ENCODE measurements at regions not wholly inside any gene's neighbourhood (a gene's known extent, or its start where the extent isn't known, plus 50 kb on each side); places are given as distances from the start of the nearest gene placed in this dataset.

- TF ChIP-seq CTCF (optimal IDR thresholded peaks at IDR 0.05 in 1 of 3, IDR thresholded peaks at IDR 0.05 in 1 of 3, conservative IDR thresholded peaks at IDR 0.05 in 1 of 3; ENCODE audit: extremely low read depth in 1 of 3, insufficient read depth in 2 of 3, low read length in 3 of 3) = no peak
- TF ChIP-seq EZH2 (IDR thresholded peaks at IDR 0.05; ENCODE audit: low read length) = no peak
Observed at GRCh38 chr14:22095860-22096513, 422.4 kb upstream of the OR4E1 start.
